Effector CD8-positive, alpha-beta T cell (primary cell): ENCODE measurements at regions not wholly inside any gene's neighbourhood (a gene's known extent, or its start where the extent isn't known, plus 50 kb on each side); places are given as distances from the start of the nearest gene placed in this dataset.

Experiments
- DNase-seq: peaks from one replicate; lab custom pipeline; 2025; lab: John Stamatoyannopoulos, UW

- DNase-seq = no peak
Observed at GRCh38 chr6:56346958-56347357, 99.6 kb upstream of the COL21A1 start.

GRCh38 chr6:56345376-56345995 is 98.1 kb upstream of the COL21A1 start:
- DNase-seq = no peak

- DNase-seq = no peak
Observed at GRCh38 chr6:56343295-56343694, 95.9 kb upstream of the COL21A1 start.

- no peak for DNase-seq
Observed at GRCh38 chr6:56339524-56339923, 92.1 kb upstream of the COL21A1 start.

GRCh38 chr6:56335726-56336125 is 88.3 kb upstream of the COL21A1 start:
- DNase-seq = no peak

- DNase-seq = no peak
Observed at GRCh38 chr6:56334937-56335336, 87.6 kb upstream of the COL21A1 start.

- no peak for DNase-seq
Observed at GRCh38 chr6:56329271-56330050, 82.1 kb upstream of the COL21A1 start.

- no peak for DNase-seq
Observed at GRCh38 chr6:56328728-56329090, 81.3 kb upstream of the COL21A1 start.

GRCh38 chr6:56327946-56328727 is 80.8 kb upstream of the COL21A1 start:
- no peak for DNase-seq

- DNase-seq = no peak
Observed at GRCh38 chr6:56324396-56324795, 77.0 kb upstream of the COL21A1 start.

GRCh38 chr6:56318851-56319250 is 71.5 kb upstream of the COL21A1 start:
- no peak for DNase-seq

GRCh38 chr6:56314683-56315523 is 67.5 kb upstream of the COL21A1 start:
- no peak for DNase-seq

- no peak for DNase-seq
Observed at GRCh38 chr6:56311533-56312448, 64.4 kb upstream of the COL21A1 start.

GRCh38 chr6:56311061-56311460 is 63.7 kb upstream of the COL21A1 start:
- DNase-seq = no peak

- no peak for DNase-seq
Observed at GRCh38 chr6:56310241-56310640, 62.9 kb upstream of the COL21A1 start.

GRCh38 chr6:56299916-56300315 is 52.5 kb upstream of the COL21A1 start:
- DNase-seq = no peak

- no peak for DNase-seq
Observed at GRCh38 chr6:56297022-56297989, 49.9 kb upstream of the COL21A1 start.
